GM21619 (cell line): ENCODE measurements at regions not wholly inside any gene's neighbourhood (a gene's known extent, or its start where the extent isn't known, plus 50 kb on each side); places are given as distances from the start of the nearest gene placed in this dataset.

Source experiments
- ATAC-seq: cut with Tn5 transposase; IDR thresholded peaks from one replicate; pipeline ENCODE4 v1.9.1; 2021; ENCODE audit not compliant: unreplicated experiment

GRCh38 chr22:48541401-48542098 lies 1286.1 kb downstream of the BRD1 start:
- no peak for ATAC-seq

GRCh38 chr22:48539261-48539660 lies 1288.4 kb downstream of the BRD1 start:
- no peak for ATAC-seq

- ATAC-seq = no peak
Observed at GRCh38 chr22:48538291-48538820, 1289.3 kb downstream of the BRD1 start.

GRCh38 chr22:48537343-48537680 lies 1290.4 kb downstream of the BRD1 start:
- ATAC-seq = no peak

GRCh38 chr22:48536541-48537342 lies 1290.9 kb downstream of the BRD1 start:
- no peak for ATAC-seq

- ATAC-seq = no peak
Observed at GRCh38 chr22:48535868-48536540, 1291.7 kb downstream of the BRD1 start.

GRCh38 chr22:48534395-48534958 lies 1293.2 kb downstream of the BRD1 start:
- no peak for ATAC-seq

- ATAC-seq = no peak
Observed at GRCh38 chr22:48532986-48533385, 1294.7 kb downstream of the BRD1 start.

- ATAC-seq = no peak
Observed at GRCh38 chr22:48531761-48532435, 1295.8 kb downstream of the BRD1 start.

GRCh38 chr22:48531108-48531507 lies 1296.6 kb downstream of the BRD1 start:
- no peak for ATAC-seq

- ATAC-seq = no peak
Observed at GRCh38 chr22:48530666-48531065, 1297.0 kb downstream of the BRD1 start.

- ATAC-seq = no peak
Observed at GRCh38 chr22:48528221-48528915, 1299.3 kb downstream of the BRD1 start.

GRCh38 chr22:48523761-48524160 lies 1303.9 kb downstream of the BRD1 start:
- no peak for ATAC-seq

GRCh38 chr22:48523091-48523490 lies 1304.6 kb downstream of the BRD1 start:
- ATAC-seq = no peak

GRCh38 chr22:48522271-48522670 lies 1305.4 kb downstream of the BRD1 start:
- no peak for ATAC-seq

GRCh38 chr22:48520884-48521588 lies 1306.6 kb downstream of the BRD1 start:
- no peak for ATAC-seq

GRCh38 chr22:48520207-48520606 lies 1307.5 kb downstream of the BRD1 start:
- no peak for ATAC-seq

- no peak for ATAC-seq
Observed at GRCh38 chr22:48517039-48518030, 1310.3 kb downstream of the BRD1 start.
